Activated naive CD8-positive, alpha-beta T cell treated with anti-CD3 and anti-CD28 coated beads, Interleukin-2, amount 10 ng/mL, durations not matched to agents 7 days and 5 days (primary cell): ENCODE measurements at regions not wholly inside any gene's neighbourhood (a gene's known extent, or its start where the extent isn't known, plus 50 kb on each side); places are given as distances from the start of the nearest gene placed in this dataset.

Source experiments
- ATAC-seq: fragments of 150-1000 bp; cut with Tn5 transposase; one replicate; pipeline ENCODE4 v1.10.0; 2021; ENCODE audit warnings: low read depth, moderate library complexity
- POLR2A ChIA-PET: fragments of 350-600 bp; sonication (Branson Sonifier 250); formaldehyde crosslinking; loops from one replicate; lab custom pipeline; 2021; ENCODE audit warnings: antibody characterized with exemption; lab: Charles Lee
- DNase-seq: peaks from one replicate; pipeline ENCODE4 v3.0.0; 2021
- H3K27ac Mint-ChIP-seq: one replicate; pipeline ENCODE4 v1.8.0; 2022; ENCODE audit warnings: mild to moderate bottlenecking, mixed read lengths
- H3K27me3 Mint-ChIP-seq: one replicate; pipeline ENCODE4 v1.8.0; 2022; ENCODE audit warnings: mild to moderate bottlenecking, moderate library complexity, mixed read lengths
- H3K36me3 Mint-ChIP-seq: one replicate; pipeline ENCODE4 v1.8.0; 2021; ENCODE audit warnings: mild to moderate bottlenecking, mixed read lengths
- H3K4me1 Mint-ChIP-seq: one replicate; pipeline ENCODE4 v1.8.0; 2021; ENCODE audit warnings: mixed read lengths
- H3K4me3 Mint-ChIP-seq: one replicate; pipeline ENCODE4 v1.8.0; 2022; ENCODE audit warnings: mild to moderate bottlenecking, moderate library complexity, mixed read lengths
- H3K9me3 Mint-ChIP-seq: one replicate; pipeline ENCODE4 v1.8.0; 2021; ENCODE audit warnings: mixed read lengths

- Mint-ChIP-seq H3K4me1 (no peaks in the 10 kb centered on the region), H3K36me3 (no peaks in the 10 kb centered on the region), H3K27ac (no peak overlapping the region), H3K4me3 (no peak overlapping the region), H3K27me3 (peaks cover 2% of the 10 kb centered on the region), H3K9me3 (no peaks in the 10 kb centered on the region)
- ATAC-seq (no peak), DNase-seq (no peak)
- POLR2A ChIA-PET: no interaction called here
Measured at GRCh38 chr15:45743426-45744235, 108.8 kb downstream of the SQOR start.

DNA sequence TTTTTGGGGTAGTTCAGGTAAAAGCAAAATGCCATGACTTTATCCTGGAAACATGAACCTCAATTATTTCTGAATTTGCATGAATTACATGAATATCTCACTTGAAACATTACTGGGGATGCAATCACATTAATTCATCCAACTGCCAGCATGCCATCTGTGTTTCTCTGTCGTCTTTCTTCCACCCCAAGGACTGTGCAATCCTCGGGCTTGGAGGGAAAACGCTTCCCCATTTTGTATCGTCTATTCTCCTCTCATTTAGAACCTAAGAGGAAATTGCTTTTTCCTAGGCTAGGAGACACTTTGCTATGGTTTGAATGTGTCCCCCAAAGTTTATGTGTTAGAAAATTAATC, 109.4 kb downstream of the SQOR start:
- H3K4me1 Mint-ChIP-seq: no peaks in the 10 kb centered on the region
- H3K27me3 Mint-ChIP-seq: no peaks in the 10 kb centered on the region
- no peaks in the 10 kb centered on the region for H3K36me3 Mint-ChIP-seq
- H3K27ac Mint-ChIP-seq: no peak overlapping the region
- ATAC-seq: no peak
- H3K4me3 Mint-ChIP-seq: no peak overlapping the region
- POLR2A ChIA-PET: no interaction called here
- no peak for DNase-seq
- no peaks in the 10 kb centered on the region for H3K9me3 Mint-ChIP-seq

DNA sequence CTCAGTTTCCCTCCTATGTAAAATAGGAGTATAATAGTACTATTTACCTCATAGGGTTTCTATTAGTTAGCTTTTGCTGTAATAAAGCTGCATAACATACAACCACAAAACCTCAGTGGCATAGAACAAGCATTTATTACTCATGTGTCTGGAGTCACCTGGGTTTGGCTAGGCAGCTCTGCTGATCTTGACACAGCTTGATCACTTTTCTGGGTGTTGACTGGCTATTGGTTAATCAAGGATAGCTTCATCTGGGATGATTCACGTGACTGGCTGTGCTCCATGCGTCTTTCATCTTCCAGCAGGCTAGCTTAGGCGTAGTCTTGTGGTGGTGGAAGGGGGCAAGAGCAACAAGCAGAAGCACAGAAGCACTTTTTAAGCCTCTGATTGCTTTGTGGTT, 112.6 kb downstream of the SQOR start:
- Mint-ChIP-seq H3K4me1 (no peaks in the 10 kb centered on the region), H3K27ac (no peak overlapping the region), H3K27me3 (no peaks in the 10 kb centered on the region), H3K9me3 (no peaks in the 10 kb centered on the region), H3K4me3 (no peak overlapping the region), H3K36me3 (no peaks in the 10 kb centered on the region)
- no peak for DNase-seq
- ATAC-seq: no peak
- POLR2A ChIA-PET: no interaction called here

DNA sequence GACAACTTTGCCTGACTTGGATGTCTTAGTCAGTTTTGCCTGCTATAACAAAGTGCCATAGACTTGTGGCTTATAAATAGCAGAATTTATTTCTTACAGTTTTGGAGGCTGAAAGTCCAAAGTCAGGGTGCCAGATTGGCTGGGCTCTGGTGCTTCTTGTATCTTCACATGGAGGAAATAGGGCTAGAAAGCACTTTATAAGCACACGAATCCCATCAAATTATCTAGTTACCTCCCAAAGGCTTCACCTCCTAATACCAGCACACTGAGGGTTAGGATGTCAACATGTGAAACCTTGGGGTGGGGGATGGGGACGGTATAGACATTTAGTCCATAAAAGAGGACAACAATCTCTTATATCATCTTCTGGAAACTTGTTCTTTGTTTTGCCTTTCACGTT, 116.8 kb downstream of the SQOR start:
- POLR2A ChIA-PET: no interaction called here
- H3K36me3 Mint-ChIP-seq: no peaks in the 10 kb centered on the region
- H3K27me3 Mint-ChIP-seq: no peaks in the 10 kb centered on the region
- no peaks in the 10 kb centered on the region for H3K9me3 Mint-ChIP-seq
- ATAC-seq (no peak), DNase-seq (no peak)
- H3K4me1 Mint-ChIP-seq: no peaks in the 10 kb centered on the region
- H3K27ac Mint-ChIP-seq: no peak overlapping the region
- H3K4me3 Mint-ChIP-seq: no peak overlapping the region

GRCh38 chr15:45759936-45760335, 125.1 kb downstream of the SQOR start:
- ATAC-seq (no peak), DNase-seq (no peak)
- Mint-ChIP-seq H3K9me3 (peaks cover 2% of the 10 kb centered on the region), H3K4me3 (no peak overlapping the region), H3K36me3 (no peaks in the 10 kb centered on the region), H3K4me1 (no peaks in the 10 kb centered on the region), H3K27me3 (peaks cover 3% of the 10 kb centered on the region), H3K27ac (no peak overlapping the region)
- POLR2A ChIA-PET: no interaction called here

DNA sequence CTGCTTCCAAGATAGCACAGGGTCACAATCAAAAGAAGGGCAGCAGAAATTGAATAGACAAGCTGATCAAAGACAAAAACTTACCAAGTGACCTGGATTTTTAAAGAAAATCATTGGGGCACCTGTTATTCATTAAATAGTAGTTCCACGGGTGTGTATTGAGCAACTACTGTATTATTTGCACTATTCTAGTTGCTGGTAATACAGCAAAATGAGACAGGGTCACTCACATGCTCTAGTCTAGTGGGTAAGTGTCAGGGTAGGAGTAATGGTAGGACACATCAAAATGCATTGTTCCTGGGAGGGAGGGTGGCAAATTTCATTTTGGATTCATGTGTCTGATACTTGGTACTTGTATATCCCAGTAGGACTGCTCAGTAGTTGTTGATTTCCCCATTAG, 127.9 kb downstream of the SQOR start:
- ATAC-seq (no peak), DNase-seq (no peak)
- no peaks in the 10 kb centered on the region for H3K4me1 Mint-ChIP-seq
- H3K27me3 Mint-ChIP-seq: peaks cover 3% of the 10 kb centered on the region
- no peaks in the 10 kb centered on the region for H3K36me3 Mint-ChIP-seq
- no peaks in the 10 kb centered on the region for H3K9me3 Mint-ChIP-seq
- H3K4me3 Mint-ChIP-seq: no peak overlapping the region
- POLR2A ChIA-PET: no interaction called here
- H3K27ac Mint-ChIP-seq: no peak overlapping the region

DNA sequence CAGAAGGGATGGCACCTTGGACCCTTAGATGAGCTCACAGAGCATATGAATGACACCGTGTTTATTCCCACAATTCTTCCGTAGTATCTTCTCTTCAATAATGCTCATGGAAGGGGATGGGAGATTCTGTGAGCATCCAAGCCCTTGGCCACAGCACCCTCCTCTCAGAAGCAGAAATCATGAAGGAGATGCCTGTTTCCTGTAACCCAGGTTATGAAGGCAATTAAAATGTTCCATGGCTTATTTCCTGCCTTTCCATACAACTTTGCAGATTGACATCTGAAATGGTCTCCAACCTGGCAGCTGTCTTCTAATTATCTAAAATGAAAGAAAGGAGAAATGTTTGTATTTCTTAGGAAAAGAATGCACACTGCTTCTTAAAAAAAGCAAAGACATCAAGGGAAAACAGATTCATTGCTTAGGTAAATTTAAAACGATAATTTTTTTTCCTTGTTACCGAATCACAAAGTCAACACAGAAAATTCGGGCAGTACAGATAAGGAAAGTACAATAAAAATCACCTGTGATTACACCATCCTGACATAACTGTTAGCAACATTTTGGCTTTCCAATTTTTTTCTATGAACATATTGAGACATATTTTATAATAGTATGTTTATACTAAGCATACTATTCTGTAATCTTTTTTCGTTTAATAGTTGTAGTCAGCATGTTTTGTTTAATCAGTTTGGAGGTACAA, 128.5 kb downstream of the SQOR start:
- H3K36me3 Mint-ChIP-seq: no peaks in the 10 kb centered on the region
- H3K4me1 Mint-ChIP-seq: no peaks in the 10 kb centered on the region
- DNase-seq: no peak
- H3K4me3 Mint-ChIP-seq: no peak overlapping the region
- no peaks in the 10 kb centered on the region for H3K9me3 Mint-ChIP-seq
- no peak for ATAC-seq
- POLR2A ChIA-PET: no interaction called here
- H3K27me3 Mint-ChIP-seq: peaks cover 3% of the 10 kb centered on the region
- no peak overlapping the region for H3K27ac Mint-ChIP-seq

DNA sequence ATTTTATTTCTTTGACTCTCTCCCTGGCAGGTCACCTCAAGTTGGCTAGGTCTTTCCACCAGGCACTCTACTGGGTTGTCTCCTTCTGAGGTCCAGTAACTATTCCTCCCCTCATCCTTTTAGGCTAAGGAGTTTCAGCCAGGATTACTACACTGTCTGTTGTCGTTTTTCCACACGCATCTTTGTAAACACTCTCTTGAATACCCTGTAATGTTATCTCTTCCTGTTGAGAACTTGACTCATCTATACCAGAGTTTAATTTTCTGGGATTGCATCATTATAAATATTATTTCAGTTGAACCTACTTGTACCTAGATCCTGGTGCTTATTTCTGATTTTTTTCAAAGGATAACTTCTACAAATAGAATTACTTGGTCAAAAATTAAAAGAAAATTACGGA, 138.3 kb downstream of the SQOR start:
- POLR2A ChIA-PET: no interaction called here
- Mint-ChIP-seq H3K9me3 (no peaks in the 10 kb centered on the region), H3K27me3 (peaks cover 2% of the 10 kb centered on the region), H3K4me1 (no peaks in the 10 kb centered on the region), H3K4me3 (no peak overlapping the region), H3K27ac (no peak overlapping the region), H3K36me3 (no peaks in the 10 kb centered on the region)
- ATAC-seq: no peak
- no peak for DNase-seq

GRCh38 chr15:45776772-45777171, 141.9 kb downstream of the SQOR start:
- ATAC-seq (no peak), DNase-seq (no peak)
- POLR2A ChIA-PET: no interaction called here
- Mint-ChIP-seq H3K4me3 (no peak overlapping the region), H3K36me3 (no peaks in the 10 kb centered on the region), H3K9me3 (no peaks in the 10 kb centered on the region), H3K4me1 (no peaks in the 10 kb centered on the region), H3K27ac (no peak overlapping the region), H3K27me3 (no peaks in the 10 kb centered on the region)

- POLR2A ChIA-PET: no interaction called here
- Mint-ChIP-seq H3K4me3 (no peak overlapping the region), H3K36me3 (no peaks in the 10 kb centered on the region), H3K27ac (no peak overlapping the region), H3K9me3 (no peaks in the 10 kb centered on the region), H3K4me1 (no peaks in the 10 kb centered on the region), H3K27me3 (peaks cover 2% of the 10 kb centered on the region)
- no peak for DNase-seq
- ATAC-seq: no peak
Measured at GRCh38 chr15:45777781-45778180, 143.0 kb downstream of the SQOR start.

- DNase-seq (no peak), ATAC-seq (no peak)
- H3K36me3 Mint-ChIP-seq: no peaks in the 10 kb centered on the region
- H3K4me3 Mint-ChIP-seq: no peak overlapping the region
- peaks cover 7% of the 10 kb centered on the region for H3K27me3 Mint-ChIP-seq
- no peaks in the 10 kb centered on the region for H3K9me3 Mint-ChIP-seq
- no peaks in the 10 kb centered on the region for H3K4me1 Mint-ChIP-seq
- POLR2A ChIA-PET: no interaction called here
- no peak overlapping the region for H3K27ac Mint-ChIP-seq
Measured at GRCh38 chr15:45780352-45780751, 145.5 kb downstream of the SQOR start.

DNA sequence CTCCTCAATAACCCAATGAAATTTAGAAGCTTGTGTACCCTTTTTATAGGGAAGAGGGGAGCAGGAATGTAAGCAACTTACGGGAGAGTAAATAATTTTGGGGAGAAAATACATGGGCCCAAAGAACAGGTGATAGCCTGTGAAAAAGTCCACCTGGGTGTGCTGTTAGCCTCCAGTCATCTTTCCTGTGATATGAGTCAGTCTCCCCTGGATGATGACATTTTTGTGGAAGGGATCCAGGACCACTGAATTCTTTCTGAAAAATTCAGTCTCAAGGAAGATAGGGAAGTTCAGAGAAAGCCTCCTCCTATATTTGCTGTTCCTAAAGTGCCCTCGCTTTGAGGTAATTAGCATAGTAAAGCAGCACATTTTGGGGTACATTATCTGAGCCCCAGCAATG, 149.8 kb downstream of the SQOR start:
- POLR2A ChIA-PET: no interaction called here
- no peaks in the 10 kb centered on the region for H3K9me3 Mint-ChIP-seq
- no peaks in the 10 kb centered on the region for H3K4me1 Mint-ChIP-seq
- DNase-seq: no peak
- H3K4me3 Mint-ChIP-seq: no peak overlapping the region
- H3K27me3 Mint-ChIP-seq: peaks cover 7% of the 10 kb centered on the region
- no peak for ATAC-seq
- H3K27ac Mint-ChIP-seq: no peak overlapping the region
- H3K36me3 Mint-ChIP-seq: no peaks in the 10 kb centered on the region

DNA sequence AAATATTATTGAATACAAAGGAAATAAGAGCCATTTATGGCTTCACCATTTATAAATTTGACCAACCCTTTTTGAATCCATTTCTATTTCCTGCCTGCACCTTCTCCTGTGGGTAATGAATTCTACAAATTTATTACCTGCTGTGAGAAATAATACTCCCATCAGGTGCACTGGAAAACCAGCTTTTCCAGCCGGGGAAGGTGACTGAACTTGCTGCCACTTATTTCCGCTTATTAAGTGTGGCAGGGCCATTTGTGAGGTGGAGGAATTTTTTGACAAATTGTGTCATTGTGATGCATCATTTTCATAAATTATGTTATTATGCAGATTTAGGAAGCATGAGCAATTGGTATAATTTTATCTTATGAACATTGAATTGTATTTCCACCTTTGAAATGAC, 151.1 kb downstream of the SQOR start:
- H3K4me1 Mint-ChIP-seq: no peaks in the 10 kb centered on the region
- H3K9me3 Mint-ChIP-seq: no peaks in the 10 kb centered on the region
- H3K27ac Mint-ChIP-seq: no peak overlapping the region
- peaks cover 11% of the 10 kb centered on the region for H3K27me3 Mint-ChIP-seq
- H3K36me3 Mint-ChIP-seq: no peaks in the 10 kb centered on the region
- POLR2A ChIA-PET: no interaction called here
- ATAC-seq: no peak
- DNase-seq: no peak
- H3K4me3 Mint-ChIP-seq: no peak overlapping the region

- Mint-ChIP-seq H3K27me3 (peaks cover 4% of the 10 kb centered on the region), H3K9me3 (no peaks in the 10 kb centered on the region), H3K4me1 (no peaks in the 10 kb centered on the region), H3K36me3 (no peaks in the 10 kb centered on the region), H3K4me3 (no peak overlapping the region), H3K27ac (no peak overlapping the region)
- no peak for ATAC-seq
- DNase-seq: no peak
- POLR2A ChIA-PET: no interaction called here
Measured at GRCh38 chr15:45790325-45790943, 155.6 kb downstream of the SQOR start.
